ENCODE measurements at regions not wholly inside any gene's neighbourhood (a gene's known extent, or its start where the extent isn't known, plus 50 kb on each side); places are given as distances from the start of the nearest gene placed in this dataset.
A peak's percentile ranks its signal among the peaks of the same experiment; 100 is the strongest.

GRCh38 chr1:116819081-116819480 lies 64.9 kb downstream of the CD2 start:
- no peak for DNase-seq (ENCODE audit: low read depth in 2 of 2)

GRCh38 chr1:116820369-116820768 lies 66.1 kb downstream of the CD2 start:
- no peak for DNase-seq (ENCODE audit: low read depth in 2 of 2)

GRCh38 chr1:116821763-116822162 lies 67.5 kb downstream of the CD2 start:
- no peak for DNase-seq (ENCODE audit: low read depth in 2 of 2)

- DNase-seq (ENCODE audit: low read depth in 2 of 2) = no peak
Observed at GRCh38 chr1:116824631-116825206, 70.5 kb downstream of the CD2 start.

- DNase-seq (ENCODE audit: low read depth in 2 of 2) = no peak
Observed at GRCh38 chr1:116825207-116825719, 71.0 kb downstream of the CD2 start.

GRCh38 chr1:116825720-116826438 lies 71.6 kb downstream of the CD2 start:
- no peak for DNase-seq (ENCODE audit: low read depth in 2 of 2)

GRCh38 chr1:116826818-116827606 lies 72.8 kb downstream of the CD2 start:
- peak in 1 of 2 donors; percentile 55 for DNase-seq (ENCODE audit: low read depth in 2 of 2)

GRCh38 chr1:116827607-116828105 lies 73.4 kb downstream of the CD2 start:
- no peak for DNase-seq (ENCODE audit: low read depth in 2 of 2)

GRCh38 chr1:116832308-116832931 lies 77.3 kb upstream of the PTGFRN start:
- DNase-seq (ENCODE audit: low read depth in 2 of 2) = no peak

- no peak for DNase-seq (ENCODE audit: low read depth in 2 of 2)
Observed at GRCh38 chr1:116832932-116833578, 76.7 kb upstream of the PTGFRN start.

- no peak for DNase-seq (ENCODE audit: low read depth in 2 of 2)
Observed at GRCh38 chr1:116833718-116834117, 76.0 kb upstream of the PTGFRN start.

- no peak for DNase-seq (ENCODE audit: low read depth in 2 of 2)
Observed at GRCh38 chr1:116834595-116834994, 75.1 kb upstream of the PTGFRN start.

GRCh38 chr1:116835161-116835560 lies 74.6 kb upstream of the PTGFRN start:
- DNase-seq (ENCODE audit: low read depth in 2 of 2) = no peak

GRCh38 chr1:116836099-116836498 lies 73.6 kb upstream of the PTGFRN start:
- no peak for DNase-seq (ENCODE audit: low read depth in 2 of 2)

- no peak for DNase-seq (ENCODE audit: low read depth in 2 of 2)
Observed at GRCh38 chr1:116841569-116842344, 68.0 kb upstream of the PTGFRN start.

GRCh38 chr1:116842654-116843053 lies 67.1 kb upstream of the PTGFRN start:
- no peak for DNase-seq (ENCODE audit: low read depth in 2 of 2)

GRCh38 chr1:116844775-116845174 lies 64.9 kb upstream of the PTGFRN start:
- DNase-seq (ENCODE audit: low read depth in 2 of 2) = no peak

- DNase-seq (ENCODE audit: low read depth in 2 of 2) = no peak
Observed at GRCh38 chr1:116847190-116847589, 62.5 kb upstream of the PTGFRN start.

- DNase-seq (ENCODE audit: low read depth in 2 of 2) = no peak
Observed at GRCh38 chr1:116847688-116848531, 61.8 kb upstream of the PTGFRN start.

GRCh38 chr1:116850436-116850835 lies 59.3 kb upstream of the PTGFRN start:
- DNase-seq (ENCODE audit: low read depth in 2 of 2) = no peak
